ENCODE measurements at regions not wholly inside any gene's neighbourhood (a gene's known extent, or its start where the extent isn't known, plus 50 kb on each side); places are given as distances from the start of the nearest gene placed in this dataset.

DNA sequence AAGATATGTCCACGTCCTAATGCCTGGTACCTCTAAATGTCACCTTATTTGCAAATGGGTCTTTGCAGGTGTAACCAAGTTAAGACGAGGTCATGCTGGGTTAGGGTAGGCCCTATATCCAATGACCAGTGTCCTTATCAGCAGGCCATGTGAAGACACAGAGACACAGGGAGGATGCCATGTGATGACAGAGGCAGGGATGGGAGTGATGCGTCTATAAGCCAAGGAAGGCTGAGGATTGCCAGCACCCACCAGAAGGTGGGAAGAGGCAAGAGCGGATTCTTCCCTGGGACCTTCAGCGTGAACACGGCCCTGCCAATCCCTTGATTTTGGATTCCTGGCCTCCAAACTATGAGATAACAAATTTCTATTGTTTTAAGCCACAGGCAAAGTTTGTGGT is 123.4 kb upstream of the CXCL14 start:
- DNase-seq (ENCODE audit: extremely low read depth, low read depth) = no peak
- TF ChIP-seq, protein P1, sequence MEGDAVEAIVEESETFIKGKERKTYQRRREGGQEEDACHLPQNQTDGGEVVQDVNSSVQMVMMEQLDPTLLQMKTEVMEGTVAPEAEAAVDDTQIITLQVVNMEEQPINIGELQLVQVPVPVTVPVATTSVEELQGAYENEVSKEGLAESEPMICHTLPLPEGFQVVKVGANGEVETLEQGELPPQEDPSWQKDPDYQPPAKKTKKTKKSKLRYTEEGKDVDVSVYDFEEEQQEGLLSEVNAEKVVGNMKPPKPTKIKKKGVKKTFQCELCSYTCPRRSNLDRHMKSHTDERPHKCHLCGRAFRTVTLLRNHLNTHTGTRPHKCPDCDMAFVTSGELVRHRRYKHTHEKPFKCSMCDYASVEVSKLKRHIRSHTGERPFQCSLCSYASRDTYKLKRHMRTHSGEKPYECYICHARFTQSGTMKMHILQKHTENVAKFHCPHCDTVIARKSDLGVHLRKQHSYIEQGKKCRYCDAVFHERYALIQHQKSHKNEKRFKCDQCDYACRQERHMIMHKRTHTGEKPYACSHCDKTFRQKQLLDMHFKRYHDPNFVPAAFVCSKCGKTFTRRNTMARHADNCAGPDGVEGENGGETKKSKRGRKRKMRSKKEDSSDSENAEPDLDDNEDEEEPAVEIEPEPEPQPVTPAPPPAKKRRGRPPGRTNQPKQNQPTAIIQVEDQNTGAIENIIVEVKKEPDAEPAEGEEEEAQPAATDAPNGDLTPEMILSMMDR (IDR thresholded peaks at IDR 0.05; ENCODE audit: low read depth, low read length, missing control alignments) = no peak
- no peak overlapping the region for H3K4me3 ChIP-seq (replicated peaks; ENCODE audit: low read depth, low read length)

DNA sequence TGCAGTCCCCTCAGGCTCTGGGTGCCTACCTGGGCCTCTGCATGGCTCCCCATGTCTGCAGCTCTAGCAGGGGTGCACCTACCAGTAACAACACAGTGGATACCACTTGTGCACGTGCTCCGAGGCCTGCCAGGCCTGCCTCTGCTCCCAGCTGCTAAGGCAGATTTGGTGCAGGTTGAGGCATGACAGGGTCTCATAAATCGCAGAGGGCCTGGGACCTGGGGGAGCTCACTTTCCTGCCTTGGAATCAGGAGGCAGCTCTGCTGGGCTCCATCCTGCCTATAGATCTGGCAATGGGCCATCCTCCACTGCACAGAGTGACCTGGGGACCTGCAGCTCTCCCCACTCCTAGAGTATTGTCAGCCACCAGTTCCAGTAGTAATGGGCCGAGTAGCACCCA is 121.9 kb upstream of the CXCL14 start:
- DNase-seq (ENCODE audit: extremely low read depth, low read depth) = no peak
- no peak overlapping the region for H3K4me3 ChIP-seq (replicated peaks; ENCODE audit: low read depth, low read length)
- TF ChIP-seq, protein P1 (IDR thresholded peaks at IDR 0.05; ENCODE audit: low read depth, low read length, missing control alignments) = no peak

DNA sequence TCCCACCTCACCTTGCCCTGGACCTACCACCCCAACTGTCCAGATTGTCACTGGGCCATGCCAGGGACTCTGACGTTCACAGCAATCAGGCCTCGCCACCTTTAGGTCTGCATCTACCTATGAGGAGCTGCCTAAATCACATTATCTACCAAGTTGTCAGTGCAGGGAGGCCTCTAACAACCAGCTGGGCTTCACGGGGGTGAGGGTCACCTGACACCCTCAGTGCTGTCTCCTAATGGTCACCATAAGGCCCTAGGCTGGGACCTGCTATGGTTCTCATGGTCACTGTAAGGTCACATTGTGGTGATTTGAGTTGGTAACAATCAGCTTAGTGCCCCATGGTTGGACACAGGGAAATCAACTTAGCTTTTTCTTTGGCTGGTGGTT is 119.2 kb upstream of the CXCL14 start:
- H3K4me3 ChIP-seq (replicated peaks; ENCODE audit: low read depth, low read length) = no peak overlapping the region
- TF ChIP-seq, protein P1 (IDR thresholded peaks at IDR 0.05; ENCODE audit: low read depth, low read length, missing control alignments) = no peak
- DNase-seq (ENCODE audit: extremely low read depth, low read depth) = no peak

DNA sequence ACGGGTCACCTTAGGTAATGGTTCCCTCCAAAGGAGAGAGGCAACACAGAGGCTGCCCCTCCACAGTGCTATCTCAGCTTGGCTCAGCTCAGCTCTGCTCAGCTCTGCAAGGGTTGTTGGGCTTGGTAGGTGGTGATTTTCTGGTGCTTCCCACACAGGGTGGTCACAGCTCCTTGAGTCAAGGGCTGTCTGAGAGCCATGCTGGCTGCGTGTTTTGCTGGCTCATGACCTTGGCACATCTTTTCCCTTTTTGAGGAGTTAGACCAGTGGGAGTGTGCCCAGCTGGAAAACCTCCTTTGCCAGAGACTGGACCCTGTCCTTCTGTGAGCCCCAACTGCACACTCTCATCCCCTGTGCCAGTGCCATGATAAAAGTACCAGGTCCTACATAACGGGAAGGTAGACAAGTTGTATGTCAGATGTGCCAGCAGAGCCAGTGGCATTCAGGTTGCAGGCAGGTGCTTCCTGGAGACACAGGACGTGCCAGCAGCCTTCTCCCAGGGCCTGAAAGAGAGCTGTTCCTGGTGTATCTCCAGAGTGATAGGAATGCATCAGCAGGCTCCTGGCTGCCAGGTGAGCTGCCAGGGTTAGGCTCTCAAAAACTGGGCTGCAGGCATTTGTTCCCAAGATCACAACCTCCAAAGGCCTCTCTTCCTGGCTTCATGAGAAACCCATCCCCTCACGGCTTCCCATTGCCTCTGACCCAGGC is 118.6 kb upstream of the CXCL14 start:
- DNase-seq (ENCODE audit: extremely low read depth, low read depth) = no peak
- TF ChIP-seq, protein P1 (IDR thresholded peaks at IDR 0.05; ENCODE audit: low read depth, low read length, missing control alignments) = no peak
- no peak overlapping the region for H3K4me3 ChIP-seq (replicated peaks; ENCODE audit: low read depth, low read length)

DNA sequence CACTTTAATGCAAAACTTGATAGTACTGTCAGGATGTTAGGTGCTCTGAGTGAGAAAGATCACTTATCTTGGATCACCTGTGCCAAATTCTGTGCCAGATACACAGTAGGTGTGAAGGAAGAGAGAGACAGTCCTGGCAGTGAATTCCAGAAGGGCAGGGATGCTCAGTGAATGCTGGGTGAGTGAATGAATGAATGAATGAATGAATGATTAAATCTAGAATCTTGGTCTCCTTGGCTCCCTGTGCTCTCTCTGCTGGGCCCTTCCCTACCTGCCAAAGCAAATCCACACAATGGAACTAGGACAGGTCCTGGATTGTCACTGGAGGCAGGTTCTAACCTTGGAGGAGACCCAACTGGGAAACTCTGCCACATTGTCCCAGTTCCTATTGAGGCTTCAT is 117.5 kb upstream of the CXCL14 start:
- TF ChIP-seq, protein P1 (IDR thresholded peaks at IDR 0.05; ENCODE audit: low read depth, low read length, missing control alignments) = no peak
- DNase-seq (ENCODE audit: extremely low read depth, low read depth) = no peak
- no peak overlapping the region for H3K4me3 ChIP-seq (replicated peaks; ENCODE audit: low read depth, low read length)

DNA sequence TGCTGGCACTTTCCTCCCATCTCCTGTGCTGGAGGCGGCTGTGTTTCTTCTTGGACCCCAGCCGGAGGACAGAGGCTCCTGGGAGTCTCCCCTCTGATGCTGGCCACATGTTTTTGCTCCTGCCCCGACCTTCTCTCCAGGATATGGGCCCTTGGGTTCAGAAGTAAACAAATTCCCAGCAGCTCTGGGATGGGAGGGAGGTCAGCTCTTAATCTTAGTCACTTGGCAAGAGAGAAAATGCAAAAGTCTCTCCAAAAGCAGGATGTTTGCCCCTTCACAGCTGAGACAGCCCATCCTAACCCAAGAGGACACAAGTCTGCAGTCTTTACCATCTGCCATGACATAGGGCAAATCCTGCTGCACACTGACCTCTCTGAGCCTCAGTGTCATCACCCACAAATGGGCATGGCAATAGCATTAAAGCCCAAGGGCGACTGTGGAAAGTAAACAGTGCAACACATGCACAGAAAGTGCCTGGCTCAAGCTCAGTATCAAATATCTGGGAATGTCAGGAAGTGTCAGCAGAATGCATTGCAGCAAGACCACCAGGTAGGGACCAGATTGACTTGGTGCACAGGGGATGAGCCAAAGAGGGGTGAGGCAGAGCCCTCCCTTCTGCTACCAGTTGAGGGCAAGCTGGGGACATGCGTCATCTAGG is 117.0 kb upstream of the CXCL14 start:
- no peak overlapping the region for H3K4me3 ChIP-seq (replicated peaks; ENCODE audit: low read depth, low read length)
- no peak for DNase-seq (ENCODE audit: extremely low read depth, low read depth)
- TF ChIP-seq, protein P1 (IDR thresholded peaks at IDR 0.05; ENCODE audit: low read depth, low read length, missing control alignments) = no peak
